ENCODE measurements at regions not wholly inside any gene's neighbourhood (a gene's known extent, or its start where the extent isn't known, plus 50 kb on each side); places are given as distances from the start of the nearest gene placed in this dataset.
"Not testable (repeated sequence)": the region's sequence is repeated elsewhere in the genome, so short reads cannot be mapped to it uniquely, and the experiment has no call there.

DNA sequence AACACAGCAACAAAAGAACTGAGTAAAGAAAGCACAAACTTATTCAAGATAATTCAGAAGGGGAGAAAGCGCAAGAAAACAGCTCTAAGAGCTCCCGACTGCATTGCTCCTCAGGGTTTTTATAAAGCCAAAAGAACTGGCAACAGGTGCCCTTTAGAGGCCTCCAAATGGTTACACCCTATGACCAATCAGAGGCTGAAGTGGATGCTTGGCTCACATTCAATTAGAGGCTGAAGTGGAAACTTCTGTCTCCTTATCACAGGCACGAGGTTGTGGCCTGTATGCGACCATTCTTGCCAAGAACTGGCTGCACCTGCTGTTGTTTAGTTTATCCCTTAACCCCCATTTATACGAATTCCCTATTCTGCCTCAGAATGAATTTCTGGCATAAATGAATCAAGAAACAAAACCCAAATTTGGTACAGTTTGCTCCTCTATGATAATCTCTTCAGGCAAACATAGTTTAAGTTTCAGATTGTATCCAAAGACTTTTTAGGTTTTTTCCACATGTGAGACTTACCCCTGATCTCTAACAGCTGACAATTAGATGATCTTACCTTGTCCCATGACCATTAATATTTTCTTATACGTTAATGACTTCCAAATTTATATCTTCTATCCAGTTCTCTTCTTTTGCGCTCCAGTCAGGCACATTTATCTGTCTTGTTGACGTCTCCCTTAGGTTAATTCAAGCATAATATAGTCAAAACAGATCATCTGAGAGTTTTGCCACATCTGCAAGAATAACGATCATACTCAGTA is 504.8 kb downstream of the NXPH1 start:
- DNase-seq, result no peak

DNA sequence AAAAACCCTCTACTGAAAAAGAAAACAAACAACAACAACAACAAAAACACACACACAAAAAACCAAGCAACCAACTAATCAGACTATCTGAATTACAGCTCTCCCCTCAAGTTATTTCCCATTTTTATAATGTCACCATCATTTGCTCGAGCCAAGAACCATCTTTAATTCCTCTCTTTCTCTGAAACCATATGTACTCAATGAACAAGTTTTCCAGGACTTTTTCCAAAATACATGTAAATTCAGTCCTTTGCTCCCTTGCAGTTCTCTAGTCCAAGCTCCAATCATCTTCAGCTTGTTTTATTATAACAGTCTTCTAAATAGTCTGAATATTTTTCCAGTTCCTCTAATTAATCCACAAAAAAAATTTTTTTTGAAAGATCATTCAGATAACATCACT is 506.0 kb downstream of the NXPH1 start:
- no peak for DNase-seq

DNA sequence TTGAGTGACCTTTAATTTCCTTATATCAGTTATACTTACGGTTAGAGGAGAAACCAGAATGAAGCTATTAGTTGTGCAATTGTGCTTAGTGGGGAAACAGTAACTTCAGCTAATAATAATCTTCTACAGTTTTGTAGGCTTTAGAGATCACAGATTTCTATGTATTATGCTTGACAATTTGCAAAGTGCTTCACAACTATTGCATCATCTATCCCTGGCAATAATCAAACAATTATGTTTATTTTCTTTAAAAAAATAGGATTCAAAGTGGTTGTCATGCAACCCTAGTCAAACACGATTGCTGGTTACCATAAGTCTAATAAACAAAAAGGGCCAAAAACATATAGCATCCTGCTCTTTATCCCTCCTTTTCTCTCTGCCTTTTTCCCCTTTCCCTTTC is 530.3 kb downstream of the NXPH1 start:
- no peak for DNase-seq

DNA sequence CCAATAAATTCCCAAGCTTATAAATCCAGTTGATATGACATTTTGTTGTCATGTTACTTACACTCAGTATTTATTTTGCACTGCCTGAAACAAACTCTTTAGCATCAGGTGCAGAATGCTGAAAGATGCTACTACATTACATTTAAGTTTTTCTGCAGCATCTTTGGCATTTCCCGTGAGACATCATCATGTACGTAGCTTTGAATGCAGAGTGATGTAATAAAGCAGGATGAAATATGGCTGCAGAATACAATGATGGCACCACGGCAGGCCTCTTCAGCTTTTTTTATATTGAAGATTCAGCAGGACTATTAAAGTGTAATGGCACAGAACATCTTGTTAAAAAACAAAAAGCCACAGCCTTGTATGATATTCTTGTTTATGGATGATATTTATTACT is 531.8 kb downstream of the NXPH1 start:
- DNase-seq, result no peak

DNA sequence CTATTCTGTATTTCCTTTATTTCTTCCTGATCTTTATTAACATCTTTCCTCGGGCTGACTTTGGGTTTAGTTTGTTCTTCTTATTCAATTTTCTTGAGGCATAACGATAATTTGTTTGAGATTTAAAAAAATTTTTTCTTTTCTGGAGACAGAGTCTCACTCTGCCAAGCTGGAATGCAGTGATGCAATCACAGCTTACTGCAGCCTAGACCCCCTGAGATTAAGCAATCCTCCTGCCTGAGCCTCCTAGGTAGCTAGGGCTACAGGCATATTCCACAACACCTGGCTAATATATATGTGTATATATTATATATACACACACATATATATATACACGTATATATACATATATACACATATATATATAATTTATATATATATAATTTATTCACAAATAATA is 540.2 kb downstream of the NXPH1 start:
- DNase-seq, result no peak

DNA sequence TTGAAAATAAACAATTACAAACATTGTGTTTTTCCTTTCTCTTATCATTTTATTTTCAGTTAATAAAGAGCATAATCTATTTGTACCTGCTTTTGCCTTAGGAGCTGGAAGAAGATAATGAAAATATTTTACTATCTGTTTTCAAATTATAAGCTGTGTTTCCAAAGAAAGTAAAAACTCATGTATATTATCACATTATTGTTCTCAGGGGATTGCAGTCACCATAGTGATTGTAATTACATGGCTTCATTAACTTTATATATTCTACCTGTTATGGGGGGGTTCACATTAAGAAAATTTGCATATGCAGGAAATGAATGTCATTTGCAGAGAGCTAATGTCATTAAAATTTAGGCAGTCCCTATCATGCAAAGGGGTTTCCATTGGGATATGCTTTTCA is 542.3 kb downstream of the NXPH1 start:
- no peak for DNase-seq

DNA sequence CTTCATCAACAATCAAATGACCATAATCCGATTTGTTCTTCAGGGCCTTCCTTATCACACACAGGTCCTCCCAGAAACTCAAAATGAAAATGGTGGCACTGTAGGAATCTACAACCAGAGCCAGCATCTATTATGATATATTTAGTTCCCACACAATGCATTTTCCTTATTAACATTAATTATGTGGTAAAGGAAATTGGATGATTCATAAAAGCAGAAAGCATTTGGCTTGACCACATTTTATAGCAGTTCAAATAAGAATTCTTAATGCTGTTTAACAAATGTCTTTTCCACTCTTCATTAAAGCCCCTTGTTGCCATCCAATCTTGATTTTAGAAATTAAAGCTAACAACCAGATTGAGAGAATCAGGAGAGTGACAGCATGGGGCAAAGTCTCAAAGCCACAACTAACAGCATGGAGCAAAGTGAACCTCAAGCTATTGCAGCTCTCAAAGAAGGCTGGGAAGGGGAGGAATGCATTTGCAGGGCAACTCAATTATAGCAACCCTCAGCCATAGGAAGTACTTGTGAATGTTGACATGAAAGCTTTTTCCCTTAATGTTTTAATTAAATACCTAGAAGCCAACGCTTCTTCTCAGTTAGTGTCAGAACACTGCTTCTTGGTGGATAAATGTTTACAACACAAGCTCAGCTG is 549.1 kb downstream of the NXPH1 start:
- no peak for DNase-seq

DNA sequence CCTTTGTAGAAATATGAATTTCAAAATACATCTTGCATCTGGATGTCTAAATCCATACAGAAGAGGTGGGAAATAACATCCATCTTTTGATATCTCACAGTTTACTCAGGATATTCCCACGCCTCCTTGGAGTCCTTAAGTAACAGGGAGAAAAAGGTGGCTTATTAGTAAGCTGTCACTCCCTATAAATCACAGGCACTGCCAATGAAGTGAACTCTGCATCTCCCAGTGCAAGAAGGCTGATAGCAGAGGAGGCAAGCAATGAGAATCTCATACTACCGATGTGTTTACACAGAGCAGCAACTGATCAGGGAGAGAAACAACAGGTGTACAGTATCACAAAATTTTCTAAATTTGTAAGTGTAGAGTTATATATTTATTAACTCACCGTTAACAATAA is 551.8 kb downstream of the NXPH1 start:
- DNase-seq, result no peak

DNA sequence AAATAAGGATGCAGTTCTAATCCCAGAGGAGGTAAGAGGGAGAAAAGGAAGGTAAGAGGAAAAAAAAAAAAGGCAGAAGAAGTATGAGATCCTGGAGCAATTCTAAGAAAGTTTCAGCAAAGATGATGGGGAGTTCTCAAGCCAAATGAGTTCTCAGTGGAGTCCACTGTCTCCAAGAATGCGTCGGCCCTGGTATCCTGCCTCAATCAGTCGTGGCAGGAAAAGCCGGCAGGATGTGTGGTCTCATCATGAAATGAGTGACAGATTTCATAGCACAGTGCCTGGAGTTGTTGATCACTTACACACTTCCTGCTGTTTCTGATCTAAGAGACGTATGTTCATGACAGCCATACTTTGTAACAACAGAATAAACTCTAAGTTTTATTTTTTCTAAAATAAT is 554.9 kb downstream of the NXPH1 start:
- no peak for DNase-seq

DNA sequence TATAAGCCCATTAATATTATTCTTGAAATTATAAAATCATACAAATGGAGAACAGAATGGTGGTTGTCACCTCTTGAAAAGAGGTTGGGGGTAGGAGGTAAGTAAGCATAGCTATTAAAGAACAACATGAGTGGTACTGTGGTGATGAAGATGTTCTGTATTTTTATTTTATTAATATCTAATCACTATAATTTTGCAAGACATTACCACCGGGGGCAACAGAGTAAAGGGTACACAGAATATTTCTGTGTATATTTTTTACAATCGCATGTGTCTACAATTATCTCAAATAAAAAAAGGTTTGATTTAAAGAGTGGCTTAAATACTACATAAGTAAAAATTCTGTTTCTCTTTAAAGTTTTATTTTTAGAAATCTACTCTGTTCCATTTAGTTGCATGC is 557.8 kb downstream of the NXPH1 start:
- DNase-seq, result no peak

DNA sequence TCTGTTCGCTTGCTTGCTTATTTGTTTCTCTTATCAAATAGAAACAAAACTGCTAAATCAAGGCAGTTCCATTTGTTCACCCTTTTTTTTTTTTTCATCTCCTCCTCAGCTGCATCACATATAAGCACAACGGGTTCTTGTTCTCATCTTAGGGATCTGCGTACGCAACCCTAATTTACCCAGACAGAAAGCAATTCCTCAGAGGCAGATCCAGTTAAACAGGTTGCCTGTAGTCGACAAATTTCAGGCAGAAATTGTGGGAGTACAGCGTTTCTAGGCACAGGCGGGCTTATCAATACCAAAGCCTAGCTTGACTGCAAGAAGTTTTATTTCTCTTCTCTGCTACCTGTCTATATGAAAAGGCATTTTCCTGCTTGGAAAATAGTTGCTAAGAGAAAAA is 565.4 kb downstream of the NXPH1 start:
- DNase-seq, result no peak

DNA sequence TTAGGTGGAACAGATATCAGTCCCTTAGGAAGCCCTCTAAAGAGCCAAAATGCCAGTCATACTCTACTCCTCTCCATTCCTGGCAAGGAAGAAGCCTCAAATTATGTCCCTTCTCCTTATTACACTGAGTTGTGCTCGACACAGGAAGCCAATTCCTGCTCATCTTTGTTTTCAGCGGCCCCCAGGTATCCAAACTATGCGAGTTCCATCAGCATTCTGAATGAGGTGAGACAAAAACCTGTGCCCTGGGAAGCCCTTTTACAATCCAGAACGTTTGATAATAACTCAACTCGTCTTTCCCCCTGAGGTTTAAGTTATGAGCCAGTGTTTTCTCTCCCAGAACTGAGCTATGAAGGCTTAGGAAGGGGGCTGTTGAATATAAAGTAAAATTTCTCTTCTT is 580.5 kb downstream of the NXPH1 start:
- no peak for DNase-seq

DNA sequence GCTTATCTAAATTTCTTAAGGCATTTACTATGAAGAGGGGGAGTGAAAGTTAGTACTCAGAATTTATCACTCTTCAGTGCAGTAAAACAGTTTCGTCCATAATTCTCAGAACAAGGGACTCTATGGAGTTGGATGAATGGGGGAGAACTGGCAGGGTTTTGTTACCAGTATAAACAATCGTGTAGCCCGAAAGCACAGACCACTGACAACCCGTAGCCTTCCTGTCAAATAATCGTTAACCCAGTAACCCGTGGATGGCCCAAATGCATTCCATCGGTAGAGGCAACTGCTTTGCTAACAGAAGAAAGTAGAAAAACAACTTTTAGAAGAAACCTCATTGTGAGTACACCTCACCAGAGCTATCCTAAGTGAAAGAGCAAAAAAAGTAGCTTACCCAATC is 583.9 kb downstream of the NXPH1 start:
- DNase-seq, result no peak

DNA sequence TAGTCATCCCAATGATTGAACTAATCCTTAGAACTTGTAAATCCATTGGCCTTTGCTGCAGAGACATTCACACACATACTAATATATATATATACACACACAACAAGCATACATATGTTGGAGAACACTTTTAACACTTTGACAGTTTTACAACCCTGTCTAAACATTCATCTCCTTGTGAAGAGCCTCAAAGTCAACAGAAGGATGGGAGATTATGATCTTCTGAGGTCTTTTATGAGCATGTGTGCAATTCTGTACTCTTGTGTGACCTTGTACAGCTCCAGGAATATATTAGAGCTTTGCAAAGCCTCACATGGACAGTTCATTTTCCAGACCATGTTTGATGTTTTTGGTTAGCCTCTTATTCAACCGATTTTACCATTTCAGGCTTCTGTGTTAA is 589.0 kb downstream of the NXPH1 start:
- no peak for DNase-seq

DNA sequence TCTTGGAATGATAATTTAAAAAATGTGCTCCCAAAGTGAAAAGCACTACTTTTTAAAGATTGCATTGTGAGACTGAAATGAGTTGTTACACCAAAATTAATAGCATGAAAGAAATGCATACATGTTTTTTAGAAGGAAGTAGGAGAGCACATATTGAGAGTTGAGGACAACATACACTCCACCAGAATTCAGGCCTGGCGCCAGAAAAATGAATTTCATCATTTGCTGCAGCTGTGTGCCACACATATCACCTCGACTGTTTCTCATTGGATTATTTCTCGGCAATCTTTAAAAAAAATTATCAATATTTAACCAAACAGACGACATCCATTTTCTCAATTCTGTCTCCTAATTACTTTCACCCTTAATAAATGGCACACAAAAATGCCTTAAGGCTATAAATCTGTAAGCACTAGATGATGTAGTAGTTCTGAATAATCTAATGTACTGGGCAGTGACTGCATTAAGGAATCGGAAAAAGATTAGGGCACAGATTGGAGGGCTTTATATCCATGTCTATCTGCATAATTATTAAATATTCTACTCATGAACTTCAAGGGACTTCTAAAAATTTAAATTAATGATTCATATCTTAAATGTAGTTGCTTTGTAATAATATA is 590.4 kb downstream of the NXPH1 start:
- no peak for DNase-seq

DNA sequence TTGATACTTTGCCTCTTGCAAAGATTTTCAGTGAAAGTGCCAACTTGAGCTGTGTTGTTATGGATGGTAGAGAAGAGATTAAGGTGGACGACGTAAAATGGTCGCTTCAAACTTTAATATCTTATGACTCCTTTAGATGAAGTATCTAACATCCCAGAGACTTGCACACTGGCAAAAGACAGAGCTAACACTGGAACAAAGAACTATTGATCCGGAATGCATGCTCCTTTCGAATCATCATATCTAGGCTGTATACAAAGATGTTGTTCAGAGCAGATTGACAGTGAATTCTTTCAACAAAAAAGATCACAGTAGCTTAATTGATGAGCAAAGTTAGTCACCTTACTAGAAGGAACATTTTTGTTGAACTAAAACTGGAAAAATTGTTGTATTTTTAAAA is 592.7 kb downstream of the NXPH1 start:
- DNase-seq, result no peak

DNA sequence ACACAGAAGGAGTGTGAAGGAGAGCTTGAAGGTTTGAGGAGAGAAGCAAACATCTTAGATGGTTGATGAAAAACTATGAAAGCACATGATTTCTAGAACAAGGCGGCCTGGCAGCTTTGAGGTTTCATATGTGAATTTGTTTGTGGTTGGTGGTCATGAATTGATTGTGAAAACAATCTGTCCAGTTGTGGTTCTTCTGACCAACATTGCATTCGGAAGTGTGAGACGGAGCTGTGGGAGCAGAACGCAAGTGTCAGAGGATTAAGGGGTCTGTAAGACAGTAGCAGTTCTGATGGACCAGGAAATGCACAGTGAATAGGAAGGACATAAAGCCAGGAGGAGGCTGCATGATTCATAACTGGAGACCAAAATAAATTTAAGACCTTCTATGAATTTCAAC is 594.6 kb downstream of the NXPH1 start:
- DNase-seq, result no peak

DNA sequence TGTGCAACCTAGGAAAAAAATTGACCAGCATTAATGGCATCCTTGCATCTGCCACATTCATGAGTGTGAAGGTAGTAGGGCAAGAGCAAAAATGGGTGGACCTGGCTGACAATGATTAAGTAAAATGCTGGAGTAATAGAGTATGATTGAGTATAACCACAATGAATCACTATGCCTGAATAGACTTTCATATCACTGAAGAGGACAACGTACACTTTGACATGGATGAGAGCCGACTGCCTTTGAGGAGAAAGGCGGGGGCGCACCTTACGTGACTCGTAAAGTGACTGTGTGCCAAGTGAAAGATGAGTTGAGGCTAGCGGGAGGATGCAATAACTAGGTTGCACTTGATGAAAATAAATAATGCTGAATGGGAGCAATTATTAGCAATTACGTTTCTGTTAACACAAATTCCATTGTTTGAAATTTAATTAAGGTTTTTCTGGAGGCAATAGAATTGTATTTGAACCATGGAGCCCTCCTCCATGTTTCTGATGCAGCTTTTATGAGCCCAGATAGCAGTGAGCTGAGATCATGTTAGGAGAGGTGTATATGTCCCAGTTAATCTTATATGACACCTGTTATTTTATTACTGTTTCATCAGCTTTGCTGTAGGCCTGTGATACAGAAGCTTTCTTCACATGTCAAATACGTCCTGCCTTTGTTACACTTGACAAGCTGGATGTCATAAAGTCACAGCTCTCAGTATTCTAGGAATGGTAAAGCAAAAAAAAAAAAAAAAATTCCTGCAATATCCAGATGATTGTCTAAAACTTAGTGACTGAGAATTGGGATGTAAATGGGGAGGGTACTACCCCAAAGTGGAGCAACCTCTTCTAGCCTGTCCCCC is 596.5 kb downstream of the NXPH1 start:
- no peak for DNase-seq

DNA sequence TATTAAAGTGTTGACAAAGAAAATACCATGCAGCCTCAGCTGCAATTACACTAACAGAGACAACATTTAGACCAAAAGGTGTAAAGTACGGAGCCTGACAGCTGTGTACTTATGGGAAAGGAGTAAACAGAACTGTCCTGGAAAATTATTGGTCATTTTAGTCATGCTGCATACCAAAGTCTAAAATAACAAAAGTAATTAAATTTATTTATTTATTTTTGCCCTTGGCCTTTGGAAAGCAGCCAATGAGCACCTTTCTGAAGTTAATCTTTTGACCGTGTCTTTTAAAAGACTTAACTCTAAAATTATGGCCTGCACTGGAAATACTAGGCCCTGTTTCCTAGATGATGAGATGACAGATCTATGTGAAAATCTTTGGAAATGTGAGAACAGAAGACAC is 597.6 kb downstream of the NXPH1 start:
- no peak for DNase-seq

DNA sequence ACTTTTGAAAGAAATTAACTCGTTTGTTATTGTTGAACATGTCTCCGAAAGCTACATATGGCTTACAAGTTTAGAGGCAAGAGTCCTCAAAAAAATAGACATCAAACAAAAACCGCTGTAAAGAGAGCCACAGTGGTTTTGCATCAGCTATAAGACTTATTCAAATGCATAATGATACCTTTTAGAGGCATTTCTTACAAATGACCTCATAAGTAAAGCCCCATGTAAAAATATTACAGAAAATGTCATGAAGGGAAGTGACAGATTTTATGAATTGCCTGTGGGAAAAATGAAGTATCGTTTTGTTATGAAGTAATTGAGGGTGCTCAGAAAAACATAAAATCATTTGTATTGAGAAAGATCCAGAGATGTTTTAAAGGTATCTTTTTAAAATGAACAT is 598.0 kb downstream of the NXPH1 start:
- no peak for DNase-seq

DNA sequence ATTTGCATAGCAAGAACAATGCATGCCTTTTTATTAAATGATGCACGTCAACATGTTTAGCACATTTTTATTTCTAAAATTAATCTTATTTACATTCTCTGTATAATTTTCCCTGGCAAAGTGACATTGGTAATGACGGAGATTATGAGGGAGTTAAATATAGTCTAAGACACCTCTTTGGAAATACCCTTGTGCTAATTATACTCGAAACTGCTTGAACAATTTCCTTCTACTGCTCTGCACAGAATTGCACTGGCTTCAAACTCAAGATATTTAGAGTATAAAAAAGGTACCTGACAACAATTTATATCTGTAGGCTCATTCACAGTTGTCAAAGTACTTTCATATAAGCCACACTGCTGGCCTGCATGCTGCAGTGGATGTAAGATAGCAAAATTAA is 602.7 kb downstream of the NXPH1 start:
- DNase-seq, result no peak

DNA sequence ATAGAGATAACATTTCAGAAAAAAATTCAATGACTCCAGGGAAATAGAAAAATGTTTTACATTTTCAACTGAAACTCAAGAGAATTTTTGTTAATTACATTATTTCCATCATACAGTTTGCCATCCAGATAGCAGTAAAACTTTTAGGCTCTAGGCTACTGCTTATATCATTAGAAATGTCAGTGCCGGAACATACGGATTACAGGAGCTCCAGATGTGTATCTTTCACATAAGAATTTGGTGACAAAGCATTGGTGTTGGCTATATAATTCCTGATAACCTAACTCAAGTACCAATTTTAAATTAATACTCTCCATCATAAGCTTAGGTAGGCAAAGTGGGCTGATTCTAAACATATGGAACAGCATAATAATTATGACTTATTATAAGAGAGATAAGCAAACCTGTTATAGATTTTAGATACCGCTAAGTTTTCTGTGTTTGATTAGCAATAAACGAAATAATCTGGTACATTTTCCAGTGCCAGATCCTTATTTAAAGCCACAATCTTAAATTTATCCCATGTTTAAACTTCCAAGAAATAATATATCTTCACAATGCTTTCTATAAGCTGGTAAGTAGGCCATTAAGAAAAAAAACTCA is 637.9 kb downstream of the NXPH1 start:
- DNase-seq, result no peak

DNA sequence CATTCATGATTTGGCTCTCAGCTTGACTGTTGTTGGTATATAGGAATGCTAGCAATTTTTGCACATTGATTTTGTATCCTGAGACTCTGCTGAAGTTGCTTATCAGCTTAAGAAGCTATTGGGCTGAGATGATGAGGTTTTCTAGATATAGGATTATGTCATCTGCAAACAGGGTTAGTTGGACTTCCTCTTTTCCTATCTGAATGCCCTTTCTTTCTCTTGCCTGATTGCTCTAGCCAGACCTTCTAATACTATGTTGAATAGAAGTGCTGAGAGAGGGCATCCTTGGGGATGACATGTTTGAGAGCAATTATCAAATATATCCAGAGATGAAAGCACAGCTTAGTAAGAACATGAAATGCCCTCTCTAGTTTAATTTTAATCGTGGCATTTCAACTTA is 642.4 kb downstream of the NXPH1 start:
- not testable (repeated sequence) for DNase-seq

All from GDM1 (cell line).